Activated CD4-positive, alpha-beta T cell treated with anti-CD3 and anti-CD28 coated beads for 36 hours (primary cell): ENCODE measurements at regions not wholly inside any gene's neighbourhood (a gene's known extent, or its start where the extent isn't known, plus 50 kb on each side); places are given as distances from the start of the nearest gene placed in this dataset.
A peak's percentile ranks its signal among the peaks of the same experiment; 100 is the strongest.

ENCODE experiments used
- ATAC-seq: fragments of 200-7000 bp; cut with Tn5 transposase; one replicate; pipeline ENCODE4 v1.10.0; 2021; ENCODE audit warnings: mild to moderate bottlenecking, moderate library complexity
- CTCF ChIA-PET: fragments of 350-600 bp; sonication (Branson Sonifier 250); formaldehyde crosslinking; loops from one replicate; lab custom pipeline; 2021; ENCODE audit warnings: antibody characterized with exemption; lab: Charles Lee
- POLR2A ChIA-PET: fragments of 350-600 bp; sonication (Branson Sonifier 250); formaldehyde crosslinking; loops from one replicate; lab custom pipeline; 2021; ENCODE audit warnings: antibody characterized with exemption, inconsistent platforms; lab: Charles Lee
- DNase-seq: peaks from one replicate; pipeline ENCODE4 v3.0.0-alpha.2; 2020
- H3K27ac Mint-ChIP-seq: one replicate; pipeline ENCODE4 v1.8.0; 2021; ENCODE audit warnings: mixed read lengths
- H3K27me3 Mint-ChIP-seq: one replicate; pipeline ENCODE4 v1.8.0; 2021; ENCODE audit warnings: mixed read lengths
- H3K36me3 Mint-ChIP-seq: one replicate; pipeline ENCODE4 v1.8.0; 2021; ENCODE audit warnings: low read depth, mixed read lengths
- H3K4me1 Mint-ChIP-seq: one replicate; pipeline ENCODE4 v1.8.0; 2021; ENCODE audit warnings: mixed read lengths
- H3K4me3 Mint-ChIP-seq: one replicate; pipeline ENCODE4 v1.8.0; 2021; ENCODE audit warnings: mild to moderate bottlenecking, moderate library complexity, mixed read lengths
- H3K9me3 Mint-ChIP-seq: one replicate; pipeline ENCODE4 v1.8.0; 2021; ENCODE audit warnings: low read depth, mixed read lengths
- intact Hi-C, 2 experiments: fragments of 100-400 bp; cut with DNase I in 1 of 2; cut with micrococcal nuclease in 1 of 2; formaldehyde crosslinking; loops; one replicate each; pipeline versions ENCODE4 v1.14.2 to v1.15.1; 2022 to 2024; cut with DNase I, micrococcal nuclease

DNA sequence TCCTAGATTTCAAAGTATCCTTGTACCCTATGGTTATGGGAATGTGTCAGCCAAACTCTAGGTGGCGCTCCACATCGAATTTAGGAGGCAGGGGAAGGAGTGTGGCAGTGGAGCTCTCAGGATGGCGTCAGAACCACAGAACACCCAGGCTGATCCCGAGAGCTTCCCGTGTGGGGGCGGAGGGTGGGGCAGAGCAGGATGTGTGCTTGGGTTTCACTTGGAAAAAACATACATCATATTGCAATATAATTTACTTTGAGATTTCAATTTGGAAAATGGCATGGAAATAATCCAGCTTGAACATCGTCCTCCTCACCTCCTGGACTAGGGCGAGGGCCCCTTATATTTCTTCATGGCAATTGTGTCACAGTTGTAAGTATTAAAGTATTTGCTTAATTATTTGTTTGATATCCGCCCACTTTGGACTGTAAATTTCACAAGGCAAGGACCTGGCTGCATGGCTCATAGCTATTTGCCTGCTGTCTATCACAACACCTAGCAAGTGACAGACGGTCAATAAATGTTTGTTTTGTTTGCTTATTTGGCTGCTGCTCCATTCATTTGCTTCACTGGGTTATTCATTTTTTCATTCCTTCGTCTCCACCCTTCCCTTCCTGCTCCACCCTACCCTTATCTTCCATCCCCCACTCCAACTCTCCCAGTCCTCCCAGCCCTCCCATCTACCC is 221.5 kb upstream of the HMGA2 start:
- Mint-ChIP-seq H3K9me3 (peaks cover under 1% of the 10 kb centered on the region), H3K27me3 (peaks cover 33% of the 10 kb centered on the region), H3K36me3 (no peaks in the 10 kb centered on the region), H3K4me3 (no peak overlapping the region), H3K4me1 (peaks cover 2% of the 10 kb centered on the region), H3K27ac (no peak overlapping the region)
- intact Hi-C loops, result loop anchor here (1.0 to 10.0 kb wide), 6 partner anchors 65 to 505 kb away; partner anchors contain the start of gene HMGA2 (in 1 of the 2)
- ChIA-PET POLR2A (no interaction called here), CTCF (interaction anchor here (0.6 to 2.5 kb wide), 19 partner anchors 10 to 634 kb away, joined by 3 to 8 read pairs (median 3); no protein-coding TSS in a partner anchor)
- DNase-seq, result peak; percentile 79
- ATAC-seq, result peak; percentile 76

DNA sequence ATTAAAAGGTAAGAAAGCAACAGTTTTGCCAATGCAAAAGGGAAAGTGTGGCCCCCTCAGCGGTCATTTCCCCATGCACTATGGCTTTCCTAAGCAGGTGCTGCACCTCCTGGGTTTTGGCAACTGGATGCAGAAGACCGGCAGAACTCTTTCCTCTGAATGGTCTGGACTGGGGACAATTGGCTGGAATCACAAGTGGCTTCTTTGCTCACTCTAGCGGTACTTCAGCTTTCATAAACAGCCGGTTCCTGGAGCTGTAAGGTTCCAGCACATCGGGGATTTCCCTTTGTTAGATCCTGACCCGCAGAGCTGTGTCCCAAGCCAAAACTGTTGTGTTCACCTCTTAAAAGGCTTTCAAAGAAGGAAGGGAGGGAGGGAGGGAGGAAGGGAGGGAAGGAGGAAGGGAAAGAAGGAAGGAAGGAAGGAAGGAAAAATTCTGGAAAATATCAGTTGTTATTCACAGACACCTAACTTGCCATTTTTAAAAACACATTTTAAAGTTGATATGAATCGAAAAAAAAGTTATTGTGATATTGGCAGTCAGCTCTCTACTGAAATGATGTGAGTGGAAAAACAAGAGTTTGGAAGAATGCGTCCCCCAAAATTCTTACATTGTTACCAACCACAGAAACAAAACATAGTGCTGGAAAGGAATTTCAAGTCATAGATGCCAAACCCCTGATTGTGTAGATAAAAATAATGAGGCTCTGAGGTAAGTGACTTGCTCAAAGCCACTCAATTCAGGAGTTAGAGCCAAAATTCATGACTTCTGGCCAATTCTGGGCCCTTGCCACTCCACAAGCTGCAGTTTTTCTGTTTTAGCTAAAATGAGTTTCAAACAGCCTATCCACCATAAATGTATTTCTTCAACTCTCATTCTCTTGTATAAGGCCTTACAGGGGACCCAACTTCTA is 220.6 kb upstream of the HMGA2 start:
- intact Hi-C loops, result loop anchor here (2.0 to 10.0 kb wide), 4 partner anchors 64 to 504 kb away; partner anchors contain the start of gene HMGA2 (in 1 of the 2)
- no peak overlapping the region for H3K27ac Mint-ChIP-seq
- no peaks in the 10 kb centered on the region for H3K36me3 Mint-ChIP-seq
- POLR2A ChIA-PET, result no interaction called here
- ATAC-seq, result peak; percentile 26
- no peak for DNase-seq
- CTCF ChIA-PET, result interaction anchor here (0.7 to 2.5 kb wide), 6 partner anchors 43 to 486 kb away, joined by 3 to 8 read pairs (median 4); no protein-coding TSS in a partner anchor
- H3K27me3 Mint-ChIP-seq, result peaks cover 31% of the 10 kb centered on the region
- peaks cover 3% of the 10 kb centered on the region for H3K9me3 Mint-ChIP-seq
- no peak overlapping the region for H3K4me3 Mint-ChIP-seq
- peaks cover 2% of the 10 kb centered on the region for H3K4me1 Mint-ChIP-seq

DNA sequence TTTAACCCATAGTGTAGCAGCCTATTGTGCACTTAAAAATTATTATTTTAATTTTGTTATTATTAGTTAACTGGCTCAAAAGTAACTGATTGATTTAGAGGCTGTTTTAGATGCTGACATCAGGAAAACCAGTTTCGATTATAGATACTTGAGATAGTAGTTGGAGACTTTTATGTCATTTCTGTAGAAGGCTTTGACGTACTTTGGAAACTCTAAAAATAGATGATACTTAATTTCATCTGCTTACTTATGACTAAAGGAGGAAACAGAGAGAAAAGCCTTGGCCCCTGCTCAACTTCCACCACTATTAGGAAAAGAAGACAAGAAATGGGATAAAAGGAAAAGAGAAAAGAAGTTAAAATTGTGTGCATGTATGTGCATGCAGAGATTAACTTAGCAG is 219.3 kb upstream of the HMGA2 start:
- Mint-ChIP-seq H3K4me3 (no peak overlapping the region), H3K27me3 (peaks cover 31% of the 10 kb centered on the region), H3K4me1 (peaks cover 2% of the 10 kb centered on the region), H3K27ac (no peak overlapping the region), H3K9me3 (peaks cover 3% of the 10 kb centered on the region), H3K36me3 (no peaks in the 10 kb centered on the region)
- ATAC-seq (no peak), DNase-seq (no peak)
- CTCF ChIA-PET, result no interaction called here
- POLR2A ChIA-PET, result no interaction called here
- intact Hi-C loops, result loop anchor here in 1 of 2 experiments (10.0 kb wide), 1 partner anchor 220 kb away; the partner anchor contains the start of gene HMGA2

DNA sequence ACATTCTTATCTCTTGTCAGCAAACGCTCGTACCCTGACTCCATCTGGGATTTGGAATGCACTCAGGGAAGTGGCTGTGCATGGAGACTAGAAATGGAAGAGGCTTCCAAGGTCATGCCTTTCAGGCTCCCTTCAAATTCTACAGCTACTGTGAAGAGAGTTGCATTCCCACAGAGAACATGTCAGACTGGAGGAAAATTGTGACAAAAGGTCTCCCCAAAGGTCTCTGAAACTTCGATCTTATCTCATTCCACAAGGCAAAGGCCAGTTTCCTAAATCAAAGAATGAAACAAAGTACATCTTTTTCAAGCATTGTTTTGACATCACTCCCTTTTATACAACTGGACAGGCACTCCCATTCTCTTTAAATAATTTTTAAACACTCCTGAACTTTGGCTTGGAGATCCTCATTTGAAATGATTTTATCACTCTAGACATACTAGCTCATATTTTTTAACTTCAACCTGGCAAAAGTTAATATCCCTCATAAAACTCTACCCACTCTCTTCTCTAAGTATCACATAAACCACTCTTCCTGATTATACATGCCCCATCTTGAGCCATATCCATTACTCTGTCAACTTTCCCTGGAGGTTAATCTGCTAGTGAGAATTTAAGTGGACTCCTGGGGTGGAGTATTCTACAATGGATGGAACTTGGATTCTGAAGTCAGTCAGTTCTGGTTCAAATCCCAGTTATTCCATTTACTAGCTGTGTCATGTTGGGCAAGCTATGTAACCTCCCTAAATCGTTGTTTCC is 218.1 kb upstream of the HMGA2 start:
- ATAC-seq (no peak), DNase-seq (no peak)
- H3K36me3 Mint-ChIP-seq, result no peaks in the 10 kb centered on the region
- H3K27ac Mint-ChIP-seq, result no peak overlapping the region
- peaks cover 2% of the 10 kb centered on the region for H3K4me1 Mint-ChIP-seq
- ChIA-PET POLR2A (no interaction called here), CTCF (interaction anchor here (1.1 kb wide), 1 partner anchor 50 kb away, joined by 3 read pairs; no protein-coding TSS in a partner anchor)
- H3K27me3 Mint-ChIP-seq, result peaks cover 22% of the 10 kb centered on the region
- H3K4me3 Mint-ChIP-seq, result no peak overlapping the region
- peaks cover 3% of the 10 kb centered on the region for H3K9me3 Mint-ChIP-seq
- intact Hi-C loops, result loop anchor here in 1 of 2 experiments (10.0 kb wide), 1 partner anchor 219 kb away; the partner anchor contains the start of gene HMGA2

DNA sequence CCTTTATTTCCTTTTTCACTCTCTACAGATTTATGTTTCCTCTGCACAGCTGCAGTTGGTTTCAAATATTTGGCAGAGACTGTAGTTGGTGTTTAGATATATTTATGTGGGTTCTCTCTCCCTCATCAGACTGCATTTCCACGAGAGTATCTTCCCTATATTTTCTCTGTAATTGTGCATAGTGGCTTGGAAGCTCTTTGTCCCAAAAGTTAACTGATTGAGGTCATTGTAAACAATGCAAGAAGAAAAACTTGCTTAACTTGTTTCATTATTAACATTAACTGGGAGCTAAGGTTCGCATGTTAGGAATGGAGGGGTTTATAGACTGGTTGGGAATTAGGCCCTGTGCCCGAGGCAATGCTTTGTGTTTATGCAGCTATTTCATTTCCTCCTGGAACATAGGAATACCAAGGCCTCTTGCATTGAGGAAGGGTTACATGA is 216.9 kb upstream of the HMGA2 start:
- Mint-ChIP-seq H3K4me1 (peaks cover 2% of the 10 kb centered on the region), H3K27me3 (peaks cover 21% of the 10 kb centered on the region), H3K36me3 (no peaks in the 10 kb centered on the region), H3K9me3 (peaks cover 3% of the 10 kb centered on the region), H3K27ac (no peak overlapping the region), H3K4me3 (no peak overlapping the region)
- ChIA-PET CTCF (interaction anchor here (0.7 to 0.8 kb wide), 2 partner anchors 28 to 51 kb away, joined by 3 read pairs; no protein-coding TSS in a partner anchor), POLR2A (no interaction called here)
- ATAC-seq, result no peak
- DNase-seq, result no peak
- intact Hi-C loops, result loop anchor here in 1 of 2 experiments (10.0 kb wide), 1 partner anchor 217 kb away; the partner anchor contains the start of gene HMGA2

DNA sequence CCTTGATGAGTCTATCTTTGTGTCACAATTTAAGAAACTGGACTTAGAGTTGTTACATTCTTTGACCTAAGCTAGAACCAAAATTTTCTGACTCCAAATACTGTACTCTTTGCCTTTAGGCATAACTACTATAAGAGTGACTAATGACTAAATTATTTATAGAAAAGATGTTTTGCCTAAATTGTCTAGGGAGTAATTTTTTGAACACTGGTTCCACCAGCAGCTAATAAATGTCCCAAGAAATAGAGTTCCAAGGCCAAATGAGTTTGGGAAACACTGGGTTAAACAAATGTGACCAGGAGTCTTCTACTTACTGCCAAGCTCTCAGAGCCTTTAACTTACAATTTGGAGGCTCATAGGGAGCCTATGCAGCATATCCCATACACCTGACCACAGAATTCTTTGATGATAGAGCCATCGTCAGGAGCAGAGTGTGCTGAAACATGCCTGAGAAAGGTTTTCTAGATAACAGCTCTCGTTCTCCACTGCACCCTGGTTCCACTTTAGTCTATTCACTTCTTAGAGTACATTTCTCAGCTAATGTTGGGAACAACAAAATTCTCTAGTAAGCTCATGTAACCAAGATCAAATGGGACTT is 215.9 kb upstream of the HMGA2 start:
- no peak overlapping the region for H3K4me3 Mint-ChIP-seq
- no peaks in the 10 kb centered on the region for H3K36me3 Mint-ChIP-seq
- no peak for ATAC-seq
- POLR2A ChIA-PET, result no interaction called here
- H3K4me1 Mint-ChIP-seq, result peaks cover 2% of the 10 kb centered on the region
- intact Hi-C loops, result loop anchor here in 1 of 2 experiments (10.0 kb wide), 1 partner anchor 216 kb away; the partner anchor contains the start of gene HMGA2
- H3K27me3 Mint-ChIP-seq, result peaks cover 22% of the 10 kb centered on the region
- H3K9me3 Mint-ChIP-seq, result peaks cover 3% of the 10 kb centered on the region
- CTCF ChIA-PET, result interaction anchor here (0.8 kb wide), 1 partner anchor 29 kb away, joined by 3 read pairs; no protein-coding TSS in a partner anchor
- no peak for DNase-seq
- no peak overlapping the region for H3K27ac Mint-ChIP-seq

DNA sequence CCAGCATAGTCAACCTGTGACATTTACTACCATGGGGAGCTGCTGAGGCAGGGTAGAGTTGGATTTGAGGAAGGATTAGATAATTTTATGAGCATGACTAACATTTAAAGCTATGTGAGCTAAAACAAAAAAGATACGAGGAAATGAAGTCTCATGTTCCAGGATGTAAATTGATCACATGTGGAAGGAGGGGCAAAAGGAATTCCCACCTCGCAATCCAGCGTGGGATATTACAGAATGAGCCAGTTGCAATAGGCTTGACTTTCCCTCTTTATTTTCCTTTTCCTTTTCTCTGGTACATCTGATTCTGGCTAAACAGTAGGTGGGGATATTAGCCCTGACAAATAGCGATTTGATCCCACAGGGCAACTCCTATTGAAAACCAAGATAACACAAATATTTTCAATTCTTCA is 214.9 kb upstream of the HMGA2 start:
- H3K27me3 Mint-ChIP-seq, result peaks cover 26% of the 10 kb centered on the region
- H3K9me3 Mint-ChIP-seq, result peaks cover 3% of the 10 kb centered on the region
- no peak for ATAC-seq
- DNase-seq, result no peak
- no peak overlapping the region for H3K27ac Mint-ChIP-seq
- intact Hi-C loops, result loop anchor here in 1 of 2 experiments (10.0 kb wide), 1 partner anchor 215 kb away; the partner anchor contains the start of gene HMGA2
- H3K4me3 Mint-ChIP-seq, result no peak overlapping the region
- CTCF ChIA-PET, result no interaction called here
- POLR2A ChIA-PET, result no interaction called here
- no peaks in the 10 kb centered on the region for H3K36me3 Mint-ChIP-seq
- peaks cover 2% of the 10 kb centered on the region for H3K4me1 Mint-ChIP-seq

DNA sequence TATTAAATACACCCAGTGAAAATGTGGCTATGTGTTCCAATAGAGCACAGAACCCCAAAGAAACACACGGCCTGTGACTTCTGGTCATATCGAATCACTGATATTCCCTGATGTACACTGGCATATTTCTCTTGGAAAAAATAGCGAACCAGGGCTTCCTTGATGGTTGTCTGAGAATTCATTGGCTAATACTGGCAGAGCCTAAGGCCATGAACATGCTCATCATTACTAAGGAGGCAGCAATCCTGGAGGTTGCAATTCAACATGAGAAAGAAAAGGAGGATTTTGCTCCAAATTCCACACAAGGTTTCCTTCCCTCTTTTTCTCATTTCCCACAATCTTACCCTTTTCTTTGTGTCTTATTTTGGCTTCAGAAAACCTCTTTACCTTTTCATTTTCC is 212.9 kb upstream of the HMGA2 start:
- Mint-ChIP-seq H3K4me3 (no peak overlapping the region), H3K27ac (no peak overlapping the region), H3K27me3 (peaks cover 22% of the 10 kb centered on the region), H3K9me3 (peaks cover 3% of the 10 kb centered on the region), H3K4me1 (no peaks in the 10 kb centered on the region), H3K36me3 (no peaks in the 10 kb centered on the region)
- intact Hi-C loops, result no loop called here
- no peak for DNase-seq
- ChIA-PET POLR2A (no interaction called here), CTCF (no interaction called here)
- no peak for ATAC-seq

DNA sequence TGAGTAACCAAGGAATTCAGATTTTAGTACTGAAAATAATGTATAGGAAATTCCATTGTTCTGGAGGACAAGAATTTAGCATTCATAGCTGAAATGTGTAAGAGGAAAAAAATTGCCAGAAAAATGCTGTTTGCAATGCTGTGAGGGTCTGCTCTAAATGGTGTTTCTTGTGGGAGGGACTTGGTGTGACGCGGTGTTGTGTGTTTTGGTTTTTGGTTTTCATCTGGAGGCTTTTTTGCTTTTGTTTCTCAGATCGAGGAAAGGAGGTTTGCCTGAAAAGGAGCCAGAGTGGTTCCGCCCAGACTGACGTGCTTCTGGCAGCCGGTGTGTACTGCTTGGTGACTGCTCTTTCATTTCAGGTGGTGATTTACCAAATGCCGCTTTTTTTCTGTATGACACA is 211.8 kb upstream of the HMGA2 start:
- no peak for DNase-seq
- Mint-ChIP-seq H3K27ac (no peak overlapping the region), H3K4me1 (no peaks in the 10 kb centered on the region), H3K36me3 (no peaks in the 10 kb centered on the region), H3K4me3 (no peak overlapping the region), H3K27me3 (peaks cover 21% of the 10 kb centered on the region), H3K9me3 (peaks cover 3% of the 10 kb centered on the region)
- POLR2A ChIA-PET, result no interaction called here
- intact Hi-C loops, result no loop called here
- CTCF ChIA-PET, result interaction anchor here (1.5 kb wide), 1 partner anchor 10 kb away, joined by 4 read pairs; no protein-coding TSS in a partner anchor
- ATAC-seq, result no peak

DNA sequence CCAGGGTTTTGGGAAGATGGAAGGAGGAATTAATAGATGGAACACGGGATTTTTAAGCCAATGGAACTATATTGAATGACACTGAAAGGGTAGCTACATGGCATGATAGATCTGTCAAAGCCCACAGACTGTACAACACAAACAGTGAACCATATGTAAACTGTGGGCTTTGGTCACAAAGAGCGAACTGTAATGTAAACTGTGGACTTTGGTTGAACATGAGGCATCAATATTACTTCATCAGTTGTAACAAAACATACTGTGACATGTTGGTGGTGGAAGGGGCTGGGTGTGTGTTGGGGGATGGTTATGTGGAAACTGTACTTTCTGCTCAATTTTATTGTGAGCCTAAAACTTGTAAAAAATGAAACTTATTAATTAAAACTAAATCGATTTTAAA is 210.6 kb upstream of the HMGA2 start:
- DNase-seq (no peak), ATAC-seq (no peak)
- intact Hi-C loops, result no loop called here
- Mint-ChIP-seq H3K4me1 (peaks cover 7% of the 10 kb centered on the region), H3K36me3 (no peaks in the 10 kb centered on the region), H3K9me3 (no peaks in the 10 kb centered on the region), H3K27ac (no peak overlapping the region), H3K27me3 (peaks cover 24% of the 10 kb centered on the region), H3K4me3 (no peak overlapping the region)
- ChIA-PET POLR2A (no interaction called here), CTCF (interaction anchor here (1.5 kb wide), 1 partner anchor 11 kb away, joined by 4 read pairs; no protein-coding TSS in a partner anchor)
